Gastrocnemius medialis (tissue), 4 donors: ENCODE measurements at regions not wholly inside any gene's neighbourhood (a gene's known extent, or its start where the extent isn't known, plus 50 kb on each side); places are given as distances from the start of the nearest gene placed in this dataset.

ENCODE experiments used
- ATAC-seq, 2 donors: fragments of 150-250 bp; one replicate each; pipeline ENCODE4 v1.9.1; 2016
- DNase-seq, 2 donors: peaks; one replicate each; pipeline ENCODE4 v3.0.0-alpha.2; 2019
- H3K27ac ChIP-seq, 4 donors: fragments of 200-600 bp; sonication (generic); 1 replicate in 1 of 4; 2 replicates in 3 of 4; pipeline ENCODE4 v1.5.1; 2016 to 2018; ENCODE audit warnings: mild to moderate bottlenecking in 2 of 4, moderate library complexity in 1 of 4
- H3K27me3 ChIP-seq, 3 donors: fragments of 200-600 bp; sonication (generic) in 2 of 3; 1 replicate in 1 of 3; 2 replicates in 2 of 3; pipeline versions ENCODE4 v1.5.1 to v1.6.0; 2016 to 2019; ENCODE audit warnings: mild to moderate bottlenecking in 1 of 3, moderate library complexity in 1 of 3
- H3K36me3 ChIP-seq, 2 donors: fragments of 200-600 bp; sonication (generic) in 1 of 2; one replicate each; pipeline ENCODE4 v1.5.1; 2017 to 2018
- H3K4me1 ChIP-seq, 2 donors: fragments of 200-600 bp; sonication (generic) in 1 of 2; one replicate each; pipeline ENCODE4 v1.5.1; 2016 to 2017; ENCODE audit warnings: mild to moderate bottlenecking in 2 of 2
- H3K4me3 ChIP-seq, 4 donors: fragments of 200-600 bp; sonication (generic) in 3 of 4; 1 replicate in 1 of 4; 2 replicates in 3 of 4; pipeline ENCODE4 v1.5.1; 2016 to 2019; ENCODE audit warnings: mild to moderate bottlenecking in 2 of 4
- H3K9me3 ChIP-seq, 3 donors: fragments of 200-600 bp; sonication (generic) in 2 of 3; 1 replicate in 1 of 3; 2 replicates in 2 of 3; pipeline ENCODE4 v1.5.1; 2016 to 2019
- CTCF ChIP-seq, 5 experiments: fragments of 450-650 bp in 3 of 5; fragments of 200-600 bp in 2 of 5; sonication (generic) in 2 of 5; IDR thresholded peaks in 4 of 5; conservative IDR thresholded peaks in 1 of 5; 1 replicate in 4 of 5; 2 replicates in 1 of 5; pipeline ENCODE4 v1.5.1; 2016 to 2019; ENCODE audit warnings: antibody characterized with exemption in 5 of 5, mild to moderate bottlenecking in 3 of 5, moderate library complexity in 3 of 5
- POLR2A ChIP-seq, 2 donors: fragments of 450-650 bp; IDR thresholded peaks; one replicate each; pipeline ENCODE4 v1.6.1; 2017; ENCODE audit warnings: antibody characterized with exemption in 2 of 2, mild to moderate bottlenecking in 2 of 2, moderate library complexity in 2 of 2
- in situ Hi-C, 4 donors: fragments of 200-750 bp; cut with MboI; loops; one replicate each; pipeline versions ENCODE4 v1.15.0 to v1.8.0; 2017; ENCODE audit warnings: low sequenced_read_pairs in 4 of 4
- intact Hi-C: fragments of 100-400 bp; cut with DNase I; formaldehyde crosslinking; loops from one replicate; pipeline ENCODE4 v1.15.1; 2023; ENCODE audit warnings: low total_unique reads

- Histone ChIP-seq H3K27ac (no peak overlapping the region), H3K9me3 (no peaks in the 10 kb centered on the region), H3K4me1 (no peaks in the 10 kb centered on the region), H3K36me3 (no peaks in the 10 kb centered on the region), H3K27me3 (no peaks in the 10 kb centered on the region), H3K4me3 (no peak overlapping the region)
- ATAC-seq = no peak
- no peak for DNase-seq
- in situ Hi-C loops (no loop called here), intact Hi-C loops (no loop called here)
- TF ChIP-seq CTCF (IDR thresholded peaks at IDR 0.05 in 4 of 5, conservative IDR thresholded peaks at IDR 0.05 in 1 of 5) (no peak), POLR2A (IDR thresholded peaks at IDR 0.05) (no peak)
Measured at GRCh38 chr20:9928281-9928737, 89.4 kb upstream of the PAK5 start.

GRCh38 chr20:9927224-9927623, 88.3 kb upstream of the PAK5 start:
- Histone ChIP-seq H3K4me1 (no peaks in the 10 kb centered on the region), H3K27me3 (no peaks in the 10 kb centered on the region), H3K9me3 (no peaks in the 10 kb centered on the region), H3K27ac (no peak overlapping the region), H3K4me3 (no peak overlapping the region), H3K36me3 (no peaks in the 10 kb centered on the region)
- ATAC-seq (no peak), DNase-seq (no peak)
- TF ChIP-seq CTCF (IDR thresholded peaks at IDR 0.05 in 4 of 5, conservative IDR thresholded peaks at IDR 0.05 in 1 of 5) (no peak), POLR2A (IDR thresholded peaks at IDR 0.05) (no peak)
- intact Hi-C loops = no loop called here
- in situ Hi-C loops = no loop called here

GRCh38 chr20:9926476-9926875, 87.6 kb upstream of the PAK5 start:
- intact Hi-C loops = no loop called here
- in situ Hi-C loops = no loop called here
- Histone ChIP-seq H3K4me1 (no peaks in the 10 kb centered on the region), H3K27me3 (no peaks in the 10 kb centered on the region), H3K4me3 (no peak overlapping the region), H3K27ac (no peak overlapping the region), H3K9me3 (no peaks in the 10 kb centered on the region), H3K36me3 (no peaks in the 10 kb centered on the region)
- TF ChIP-seq POLR2A (IDR thresholded peaks at IDR 0.05) (no peak), CTCF (IDR thresholded peaks at IDR 0.05 in 4 of 5, conservative IDR thresholded peaks at IDR 0.05 in 1 of 5) (no peak)
- ATAC-seq = no peak
- no peak for DNase-seq

GRCh38 chr20:9926007-9926406, 87.1 kb upstream of the PAK5 start:
- DNase-seq (no peak), ATAC-seq (no peak)
- no peak overlapping the region for H3K27ac ChIP-seq
- intact Hi-C loops = no loop called here
- H3K9me3 ChIP-seq = no peaks in the 10 kb centered on the region
- H3K27me3 ChIP-seq = no peaks in the 10 kb centered on the region
- no peak for TF ChIP-seq POLR2A (IDR thresholded peaks at IDR 0.05)
- TF ChIP-seq CTCF (IDR thresholded peaks at IDR 0.05 in 4 of 5, conservative IDR thresholded peaks at IDR 0.05 in 1 of 5) = no peak
- in situ Hi-C loops = no loop called here
- H3K4me1 ChIP-seq = no peaks in the 10 kb centered on the region
- H3K36me3 ChIP-seq = no peaks in the 10 kb centered on the region
- no peak overlapping the region for H3K4me3 ChIP-seq

- H3K4me3 ChIP-seq = no peak overlapping the region
- H3K27ac ChIP-seq = no peak overlapping the region
- DNase-seq = no peak
- no peaks in the 10 kb centered on the region for H3K27me3 ChIP-seq
- no peaks in the 10 kb centered on the region for H3K4me1 ChIP-seq
- intact Hi-C loops (no loop called here), in situ Hi-C loops (loop anchor here in 1 of 4 donors (25.0 kb wide), 2 partner anchors 311 to 511 kb away; no protein-coding TSS in a partner anchor)
- TF ChIP-seq POLR2A (IDR thresholded peaks at IDR 0.05) = no peak
- TF ChIP-seq CTCF (IDR thresholded peaks at IDR 0.05 in 4 of 5, conservative IDR thresholded peaks at IDR 0.05 in 1 of 5) = no peak
- no peak for ATAC-seq
- no peaks in the 10 kb centered on the region for H3K36me3 ChIP-seq
- H3K9me3 ChIP-seq = no peaks in the 10 kb centered on the region
Measured at GRCh38 chr20:9923648-9924047, 84.8 kb upstream of the PAK5 start.
